ENCODE measurements at regions not wholly inside any gene's neighbourhood (a gene's known extent, or its start where the extent isn't known, plus 50 kb on each side); places are given as distances from the start of the nearest gene placed in this dataset.
"Not testable (repeated sequence)": the region's sequence is repeated elsewhere in the genome, so short reads cannot be mapped to it uniquely, and the experiment has no call there.

GRCh38 chr9:106146066-106146840, 451.9 kb downstream of the TMEM38B start:
- TF ChIP-seq POLR2AphosphoS5 (IDR thresholded peaks at IDR 0.05; ENCODE audit: borderline replicate concordance, low read depth, low read length), result no peak
- no peak for TF ChIP-seq FOXP2 (optimal IDR thresholded peaks at IDR 0.05; ENCODE audit: control extremely low read depth, extremely low read length, insufficient read depth)
- TF ChIP-seq EZH2 (IDR thresholded peaks at IDR 0.05), result no peak
- Histone ChIP-seq H3K36me3 (ENCODE audit: insufficient read depth, low read length) (no peaks in the 10 kb centered on the region), H3K27ac (no peak overlapping the region), H3K9me3 (ENCODE audit: low read depth, low read length) (no peaks in the 10 kb centered on the region), H3K4me3 (no peak overlapping the region), H3K9ac (ENCODE audit: insufficient read length) (no peak overlapping the region)
- DNase-seq (ENCODE audit: low read depth, low spot score), result no peak

DNA sequence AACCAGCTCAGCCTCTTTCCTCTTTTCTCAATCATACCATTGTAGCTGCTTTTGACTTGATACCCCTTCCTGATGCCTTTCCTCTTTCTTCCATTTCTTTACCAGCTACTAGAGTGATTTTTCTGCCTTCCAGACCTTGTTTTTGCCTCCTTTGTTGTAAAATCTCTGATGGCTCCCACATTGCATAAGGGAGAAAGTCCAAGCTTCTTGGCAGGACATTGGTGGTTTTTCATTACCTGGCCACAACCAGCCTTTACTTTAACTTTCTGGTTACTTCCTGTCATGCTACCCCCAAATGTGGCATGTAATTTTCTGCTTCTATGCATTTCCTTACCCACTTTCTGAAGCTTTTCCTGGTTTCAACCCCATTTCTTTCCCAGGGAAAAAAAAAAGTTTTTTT, 452.5 kb downstream of the TMEM38B start:
- Histone ChIP-seq H3K4me3 (no peak overlapping the region), H3K27ac (no peak overlapping the region), H3K36me3 (ENCODE audit: insufficient read depth, low read length) (no peaks in the 10 kb centered on the region), H3K9ac (ENCODE audit: insufficient read length) (no peak overlapping the region), H3K9me3 (ENCODE audit: low read depth, low read length) (no peaks in the 10 kb centered on the region)
- DNase-seq (ENCODE audit: low read depth, low spot score), result no peak
- TF ChIP-seq POLR2AphosphoS5 (IDR thresholded peaks at IDR 0.05; ENCODE audit: borderline replicate concordance, low read depth, low read length) (no peak), EZH2 (IDR thresholded peaks at IDR 0.05) (no peak), FOXP2 (optimal IDR thresholded peaks at IDR 0.05; ENCODE audit: control extremely low read depth, extremely low read length, insufficient read depth) (no peak)

DNA sequence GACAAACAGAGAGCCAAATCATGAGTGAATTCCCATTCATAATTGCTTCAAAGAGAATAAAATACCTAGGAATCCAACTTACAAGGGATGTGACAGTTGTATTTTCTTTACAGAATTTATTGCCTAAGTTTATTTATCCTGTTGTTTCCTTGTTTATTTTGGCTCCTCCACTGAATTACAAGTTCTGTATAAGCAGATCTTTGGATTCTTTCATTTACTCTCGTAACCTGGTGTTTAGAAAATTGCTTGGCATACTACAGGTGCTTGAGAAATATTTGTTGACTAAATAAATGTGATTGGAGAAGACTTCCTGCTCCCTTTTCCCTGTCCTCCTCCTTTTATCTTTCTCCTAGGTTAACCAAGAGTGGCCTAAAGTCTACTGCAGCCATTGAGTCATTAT, 455.6 kb downstream of the TMEM38B start:
- Histone ChIP-seq H3K9ac (ENCODE audit: insufficient read length) (no peak overlapping the region), H3K36me3 (ENCODE audit: insufficient read depth, low read length) (no peaks in the 10 kb centered on the region), H3K9me3 (ENCODE audit: low read depth, low read length) (no peaks in the 10 kb centered on the region), H3K27ac (no peak overlapping the region), H3K4me3 (no peak overlapping the region)
- TF ChIP-seq POLR2AphosphoS5 (IDR thresholded peaks at IDR 0.05; ENCODE audit: borderline replicate concordance, low read depth, low read length), result no peak
- TF ChIP-seq FOXP2 (optimal IDR thresholded peaks at IDR 0.05; ENCODE audit: control extremely low read depth, extremely low read length, insufficient read depth), result no peak
- no peak for TF ChIP-seq EZH2 (IDR thresholded peaks at IDR 0.05)
- no peak for DNase-seq (ENCODE audit: low read depth, low spot score)

DNA sequence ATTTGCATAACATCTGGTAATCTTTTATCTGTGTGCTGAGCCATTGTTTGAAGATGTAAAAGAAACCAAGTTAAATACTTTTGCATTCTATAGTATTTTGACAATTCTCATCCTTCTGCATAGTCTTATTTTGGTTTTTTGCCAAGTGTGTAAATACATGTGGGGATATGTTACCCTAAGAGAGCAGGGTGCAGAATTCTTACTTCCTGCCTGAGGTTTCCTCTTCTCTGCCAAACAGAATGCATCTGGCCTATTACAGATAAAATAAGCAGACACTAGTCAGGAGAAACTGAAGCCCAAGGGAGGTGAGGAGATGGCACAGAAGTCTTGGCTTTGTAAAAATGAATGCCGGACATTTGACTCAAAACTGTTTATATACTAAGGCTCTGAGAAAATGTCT, 462.1 kb downstream of the TMEM38B start:
- H3K9ac ChIP-seq (ENCODE audit: insufficient read length), result no peak overlapping the region
- no peak overlapping the region for H3K27ac ChIP-seq
- no peaks in the 10 kb centered on the region for H3K9me3 ChIP-seq (ENCODE audit: low read depth, low read length)
- no peak for DNase-seq (ENCODE audit: low read depth, low spot score)
- no peak for TF ChIP-seq FOXP2 (optimal IDR thresholded peaks at IDR 0.05; ENCODE audit: control extremely low read depth, extremely low read length, insufficient read depth)
- TF ChIP-seq EZH2 (IDR thresholded peaks at IDR 0.05), result no peak
- TF ChIP-seq POLR2AphosphoS5 (IDR thresholded peaks at IDR 0.05; ENCODE audit: borderline replicate concordance, low read depth, low read length), result no peak
- no peaks in the 10 kb centered on the region for H3K36me3 ChIP-seq (ENCODE audit: insufficient read depth, low read length)
- H3K4me3 ChIP-seq, result no peak overlapping the region

- TF ChIP-seq POLR2AphosphoS5 (IDR thresholded peaks at IDR 0.05; ENCODE audit: borderline replicate concordance, low read depth, low read length), result no peak
- no peak for TF ChIP-seq EZH2 (IDR thresholded peaks at IDR 0.05)
- no peak for TF ChIP-seq FOXP2 (optimal IDR thresholded peaks at IDR 0.05; ENCODE audit: control extremely low read depth, extremely low read length, insufficient read depth)
- Histone ChIP-seq H3K9ac (ENCODE audit: insufficient read length) (no peak overlapping the region), H3K4me3 (no peak overlapping the region), H3K36me3 (ENCODE audit: insufficient read depth, low read length) (no peaks in the 10 kb centered on the region), H3K27ac (no peak overlapping the region), H3K9me3 (ENCODE audit: low read depth, low read length) (no peaks in the 10 kb centered on the region)
- DNase-seq (ENCODE audit: low read depth, low spot score), result no peak
Measured at GRCh38 chr9:106172265-106172664, 477.9 kb downstream of the TMEM38B start.

DNA sequence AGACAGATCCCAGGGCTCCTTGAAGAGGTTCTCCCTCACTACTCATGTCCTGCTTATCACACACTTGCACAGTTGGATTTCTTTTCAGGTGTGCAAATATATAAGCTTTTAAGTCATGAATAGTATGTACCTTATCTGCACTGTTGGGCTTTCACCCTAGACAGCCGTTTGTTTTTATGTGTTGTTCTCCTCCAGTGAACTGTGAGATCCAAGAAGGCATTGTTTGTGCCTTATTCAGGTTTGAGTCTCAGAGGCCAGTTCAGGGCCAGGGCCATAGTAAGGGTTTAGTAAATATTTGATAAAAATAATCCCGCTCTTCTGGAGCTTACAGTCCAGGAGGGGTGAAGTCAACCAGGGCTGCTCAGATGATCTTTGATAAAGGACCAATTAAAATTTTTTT, 480.0 kb downstream of the TMEM38B start:
- no peaks in the 10 kb centered on the region for H3K9me3 ChIP-seq (ENCODE audit: low read depth, low read length)
- H3K9ac ChIP-seq (ENCODE audit: insufficient read length), result no peak overlapping the region
- no peak for DNase-seq (ENCODE audit: low read depth, low spot score)
- H3K4me3 ChIP-seq, result no peak overlapping the region
- H3K36me3 ChIP-seq (ENCODE audit: insufficient read depth, low read length), result no peaks in the 10 kb centered on the region
- TF ChIP-seq EZH2 (IDR thresholded peaks at IDR 0.05), result no peak
- no peak for TF ChIP-seq FOXP2 (optimal IDR thresholded peaks at IDR 0.05; ENCODE audit: control extremely low read depth, extremely low read length, insufficient read depth)
- TF ChIP-seq POLR2AphosphoS5 (IDR thresholded peaks at IDR 0.05; ENCODE audit: borderline replicate concordance, low read depth, low read length), result no peak
- no peak overlapping the region for H3K27ac ChIP-seq

GRCh38 chr9:106177216-106177615, 482.9 kb downstream of the TMEM38B start:
- Histone ChIP-seq H3K9ac (ENCODE audit: insufficient read length) (no peak overlapping the region), H3K27ac (no peak overlapping the region), H3K9me3 (ENCODE audit: low read depth, low read length) (no peaks in the 10 kb centered on the region), H3K36me3 (ENCODE audit: insufficient read depth, low read length) (no peaks in the 10 kb centered on the region), H3K4me3 (no peak overlapping the region)
- no peak for TF ChIP-seq FOXP2 (optimal IDR thresholded peaks at IDR 0.05; ENCODE audit: control extremely low read depth, extremely low read length, insufficient read depth)
- TF ChIP-seq EZH2 (IDR thresholded peaks at IDR 0.05), result no peak
- TF ChIP-seq POLR2AphosphoS5 (IDR thresholded peaks at IDR 0.05; ENCODE audit: borderline replicate concordance, low read depth, low read length), result no peak
- DNase-seq (ENCODE audit: low read depth, low spot score), result no peak

DNA sequence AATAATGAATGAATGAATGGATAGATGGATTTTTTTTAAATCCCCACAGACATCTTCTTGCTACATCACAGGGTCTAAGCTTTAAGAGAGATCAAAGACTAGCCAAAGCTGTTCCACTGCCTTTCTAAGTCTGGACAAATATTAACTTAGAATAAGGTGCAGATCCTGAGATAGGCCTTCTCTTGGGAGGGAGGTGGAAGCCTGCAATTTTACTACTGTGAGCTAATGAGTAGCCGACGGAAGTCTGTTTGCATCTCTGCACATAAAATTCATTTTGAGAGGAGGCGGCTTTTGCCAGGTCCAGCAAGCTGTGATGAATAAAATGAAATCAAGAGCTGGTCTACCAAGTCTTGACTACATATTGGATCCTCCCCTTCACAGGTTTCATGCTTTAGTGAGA, 484.9 kb downstream of the TMEM38B start:
- no peak overlapping the region for H3K27ac ChIP-seq
- no peak overlapping the region for H3K9ac ChIP-seq (ENCODE audit: insufficient read length)
- no peak overlapping the region for H3K4me3 ChIP-seq
- TF ChIP-seq POLR2AphosphoS5 (IDR thresholded peaks at IDR 0.05; ENCODE audit: borderline replicate concordance, low read depth, low read length) (no peak), FOXP2 (optimal IDR thresholded peaks at IDR 0.05; ENCODE audit: control extremely low read depth, extremely low read length, insufficient read depth) (no peak), EZH2 (IDR thresholded peaks at IDR 0.05) (no peak)
- no peaks in the 10 kb centered on the region for H3K36me3 ChIP-seq (ENCODE audit: insufficient read depth, low read length)
- DNase-seq (ENCODE audit: low read depth, low spot score), result no peak
- H3K9me3 ChIP-seq (ENCODE audit: low read depth, low read length), result no peaks in the 10 kb centered on the region

DNA sequence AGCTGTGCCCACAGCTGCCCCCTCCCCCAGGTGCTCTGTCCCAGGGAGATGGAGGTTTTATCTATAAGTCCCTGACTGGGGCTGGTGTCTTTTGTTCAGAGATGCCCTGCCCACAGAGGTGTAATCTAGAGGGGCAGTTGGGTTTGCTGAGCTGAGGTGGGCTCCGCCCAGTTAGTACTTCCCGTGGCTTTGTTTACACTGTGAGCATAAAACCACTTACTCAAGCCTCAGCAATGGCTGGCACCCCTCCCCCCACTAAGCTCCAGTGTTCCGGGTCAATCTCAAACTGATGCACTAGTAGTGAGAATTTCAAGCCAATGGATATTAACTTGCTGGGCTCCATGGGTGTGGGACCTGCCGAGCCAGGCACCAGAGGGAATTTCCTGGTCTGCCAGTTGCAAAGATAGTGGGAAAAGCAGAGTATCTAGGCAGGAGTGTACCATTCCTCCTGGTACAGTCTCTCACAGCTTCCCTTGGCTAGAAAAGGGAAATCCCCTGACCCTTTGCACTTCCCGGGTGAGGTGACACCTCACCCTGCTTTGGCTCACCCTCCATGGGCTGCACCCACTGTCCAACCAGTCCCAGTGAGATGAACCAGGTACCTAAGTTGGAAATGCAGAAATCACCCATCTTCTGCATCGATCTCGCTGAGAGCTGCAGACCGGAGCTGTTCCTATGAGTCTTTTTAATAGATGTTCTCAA, 509.6 kb downstream of the TMEM38B start:
- not testable (repeated sequence) for H3K9me3 ChIP-seq (ENCODE audit: low read depth, low read length); H3K4me3 ChIP-seq; H3K9ac ChIP-seq (ENCODE audit: insufficient read length); DNase-seq (ENCODE audit: low read depth, low spot score); H3K36me3 ChIP-seq (ENCODE audit: insufficient read depth, low read length); H3K27ac ChIP-seq

Measured in SK-N-MC (cell line).